Neural progenitor cell (in vitro differentiated cells): ENCODE measurements at regions not wholly inside any gene's neighbourhood (a gene's known extent, or its start where the extent isn't known, plus 50 kb on each side); places are given as distances from the start of the nearest gene placed in this dataset.

Experiments
- DNase-seq: peaks from one replicate; pipeline ENCODE4 v3.0.0-alpha.2; 2016; ENCODE audit warnings: low spot score
- H2AFZ ChIP-seq: fragments of 200-600 bp; sonication (generic); replicated peaks from 2 replicates; pipeline ENCODE4 v1.6.1; 2016; ENCODE audit warnings: antibody characterized with exemption
- H3F3A ChIP-seq: fragments of 200-600 bp; sonication (generic); 2 replicates; pipeline ENCODE4 v1.6.1; 2016; ENCODE audit warnings: antibody characterized with exemption, low read depth
- H3K27ac ChIP-seq: fragments of 200-600 bp; sonication (generic); 2 replicates; pipeline ENCODE4 v1.5.1; 2016; ENCODE audit warnings: mild to moderate bottlenecking
- H3K27me3 ChIP-seq: fragments of 200-600 bp; sonication (generic); 2 replicates; pipeline ENCODE4 v1.6.1; 2016; ENCODE audit warnings: mild to moderate bottlenecking, moderate library complexity
- H3K36me3 ChIP-seq: fragments of 200-600 bp; sonication (generic); 2 replicates; pipeline ENCODE4 v1.5.1; 2016
- H3K4me1 ChIP-seq: fragments of 200-600 bp; sonication (generic); 2 replicates; pipeline ENCODE4 v1.6.1; 2016; ENCODE audit warnings: mixed run types
- H3K4me2 ChIP-seq: fragments of 200-600 bp; sonication (generic); 2 replicates; pipeline ENCODE4 v1.6.1; 2016
- H3K4me3 ChIP-seq: fragments of 200-600 bp; sonication (generic); 2 replicates; pipeline ENCODE4 v1.5.1; 2016
- H3K79me2 ChIP-seq: fragments of 200-600 bp; sonication (generic); 2 replicates; pipeline ENCODE4 v1.6.1; 2016; ENCODE audit warnings: low read depth
- H3K9ac ChIP-seq: fragments of 200-600 bp; sonication (generic); 2 replicates; pipeline ENCODE4 v1.6.1; 2016
- H3K9me3 ChIP-seq: fragments of 200-600 bp; sonication (generic); 2 replicates; pipeline ENCODE4 v1.5.1; 2016; ENCODE audit warnings: low read depth
- H4K20me1 ChIP-seq: fragments of 200-600 bp; sonication (generic); 2 replicates; pipeline ENCODE4 v1.6.1; 2016; ENCODE audit warnings: low read depth
- H3K27ac Mint-ChIP-seq: 3 replicates; pipeline ENCODE4 v1.8.0; 2021; ENCODE audit warnings: mixed read lengths
- H3K27me3 Mint-ChIP-seq: 2 replicates; pipeline ENCODE4 v1.8.0; 2022; ENCODE audit warnings: low read depth, mild to moderate bottlenecking, inconsistent platforms, moderate library complexity, mixed read lengths; ENCODE audit not compliant: insufficient read depth
- H3K36me3 Mint-ChIP-seq: 3 replicates; pipeline ENCODE4 v1.8.0; 2021; ENCODE audit warnings: mixed read lengths
- H3K4me1 Mint-ChIP-seq: 3 replicates; pipeline ENCODE4 v1.8.0; 2021; ENCODE audit warnings: mixed read lengths
- H3K4me3 Mint-ChIP-seq: 3 replicates; pipeline ENCODE4 v1.8.0; 2021; ENCODE audit warnings: mild to moderate bottlenecking, moderate library complexity, mixed read lengths
- H3K9me3 Mint-ChIP-seq: 3 replicates; pipeline ENCODE4 v1.8.0; 2020; ENCODE audit warnings: mixed read lengths
- CTCF ChIP-seq: fragments of 200-600 bp; sonication (generic); IDR thresholded peaks from 2 replicates; pipeline ENCODE4 v1.5.1; 2017; ENCODE audit warnings: antibody characterized with exemption, mild to moderate bottlenecking
- EZH2 ChIP-seq: fragments of 200-600 bp; sonication (generic); IDR thresholded peaks from 2 replicates; pipeline ENCODE4 v1.6.1; 2017; ENCODE audit warnings: antibody characterized with exemption, mild to moderate bottlenecking, moderate library complexity
- EZH2phosphoT487 ChIP-seq: fragments of 200-600 bp; sonication (generic); IDR thresholded peaks from 2 replicates; pipeline ENCODE4 v1.6.1; 2017; ENCODE audit warnings: antibody characterized with exemption

DNA sequence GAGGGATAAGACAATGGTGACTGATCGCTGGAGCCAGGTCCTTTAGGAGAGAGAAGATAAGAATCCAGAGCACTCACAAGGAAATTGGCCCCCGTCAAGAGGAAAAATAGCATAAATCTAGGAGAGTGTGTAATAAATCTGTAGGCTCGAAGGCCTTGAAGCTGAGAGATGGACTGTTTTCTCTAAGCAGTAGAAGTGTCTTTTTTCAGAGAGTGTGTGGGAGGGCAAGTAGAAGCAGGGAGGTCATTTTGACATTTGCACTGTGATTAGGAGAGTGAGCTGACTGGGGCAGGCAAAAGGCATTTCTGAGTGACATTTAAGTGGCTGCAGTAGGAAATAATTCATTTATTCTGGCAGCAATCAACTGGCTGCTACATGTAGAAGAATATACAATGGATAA, 78.0 kb upstream of the DDHD1 start:
- no peaks in the 10 kb centered on the region for H3K36me3 ChIP-seq
- H3K4me2 ChIP-seq: no peak overlapping the region
- no peak for DNase-seq
- no peak for TF ChIP-seq EZH2
- no peak for TF ChIP-seq EZH2phosphoT487
- no peak for TF ChIP-seq CTCF
- no peaks in the 10 kb centered on the region for H3F3A ChIP-seq
- H3K36me3 Mint-ChIP-seq: peaks cover 10% of the 10 kb centered on the region
- no peaks in the 10 kb centered on the region for H3K4me1 ChIP-seq
- H3K4me3 ChIP-seq: no peak overlapping the region
- peaks cover 3% of the 10 kb centered on the region for H3K27me3 Mint-ChIP-seq
- H3K9me3 ChIP-seq: no peaks in the 10 kb centered on the region
- no peak overlapping the region for H3K27ac ChIP-seq
- H3K4me3 Mint-ChIP-seq: no peak overlapping the region
- H3K79me2 ChIP-seq: no peaks in the 10 kb centered on the region
- H3K4me1 Mint-ChIP-seq: no peaks in the 10 kb centered on the region
- H4K20me1 ChIP-seq: no peaks in the 10 kb centered on the region
- peaks cover 24% of the 10 kb centered on the region for H3K9me3 Mint-ChIP-seq
- no peak overlapping the region for H2AFZ ChIP-seq
- H3K27ac Mint-ChIP-seq: no peak overlapping the region
- no peak overlapping the region for H3K9ac ChIP-seq
- H3K27me3 ChIP-seq: no peaks in the 10 kb centered on the region

- Histone ChIP-seq H3K9me3 (no peaks in the 10 kb centered on the region), H3K27ac (no peak overlapping the region), H3K4me2 (no peak overlapping the region), H3K27me3 (no peaks in the 10 kb centered on the region), H4K20me1 (no peaks in the 10 kb centered on the region), H3K36me3 (no peaks in the 10 kb centered on the region), H3K9ac (no peak overlapping the region), H3F3A (no peaks in the 10 kb centered on the region), H3K4me3 (no peak overlapping the region), H3K79me2 (no peaks in the 10 kb centered on the region), H3K4me1 (no peaks in the 10 kb centered on the region), H2AFZ (no peak overlapping the region)
- no peak for DNase-seq
- no peak for TF ChIP-seq EZH2phosphoT487
- TF ChIP-seq EZH2: no peak
- no peak for TF ChIP-seq CTCF
- H3K27ac Mint-ChIP-seq: no peak overlapping the region
- no peak overlapping the region for H3K4me3 Mint-ChIP-seq
- H3K27me3 Mint-ChIP-seq: peaks cover 3% of the 10 kb centered on the region
- peaks cover 30% of the 10 kb centered on the region for H3K9me3 Mint-ChIP-seq
- H3K4me1 Mint-ChIP-seq: no peaks in the 10 kb centered on the region
- peaks cover 11% of the 10 kb centered on the region for H3K36me3 Mint-ChIP-seq
These were observed 75.8 kb upstream of the DDHD1 start for GRCh38 chr14:53228966-53229365.

GRCh38 chr14:53227154-53227718, 74.1 kb upstream of the DDHD1 start:
- H2AFZ ChIP-seq: no peak overlapping the region
- no peaks in the 10 kb centered on the region for H4K20me1 ChIP-seq
- H3K27me3 Mint-ChIP-seq: peaks cover 3% of the 10 kb centered on the region
- H3K27ac ChIP-seq: no peak overlapping the region
- H3K4me3 Mint-ChIP-seq: no peak overlapping the region
- no peaks in the 10 kb centered on the region for H3K4me1 ChIP-seq
- no peak overlapping the region for H3K27ac Mint-ChIP-seq
- H3F3A ChIP-seq: no peaks in the 10 kb centered on the region
- H3K9me3 Mint-ChIP-seq: peaks cover 28% of the 10 kb centered on the region
- no peak overlapping the region for H3K4me3 ChIP-seq
- no peaks in the 10 kb centered on the region for H3K4me1 Mint-ChIP-seq
- no peaks in the 10 kb centered on the region for H3K79me2 ChIP-seq
- H3K36me3 Mint-ChIP-seq: peaks cover 15% of the 10 kb centered on the region
- DNase-seq: no peak
- H3K9me3 ChIP-seq: no peaks in the 10 kb centered on the region
- H3K27me3 ChIP-seq: no peaks in the 10 kb centered on the region
- H3K36me3 ChIP-seq: no peaks in the 10 kb centered on the region
- H3K4me2 ChIP-seq: no peak overlapping the region
- no peak for TF ChIP-seq CTCF
- no peak for TF ChIP-seq EZH2phosphoT487
- TF ChIP-seq EZH2: no peak
- H3K9ac ChIP-seq: no peak overlapping the region
